NCI-H2196 treated with DMSO at 0.1 percent for 48 hours (cell line): ENCODE measurements at regions not wholly inside any gene's neighbourhood (a gene's known extent, or its start where the extent isn't known, plus 50 kb on each side); places are given as distances from the start of the nearest gene placed in this dataset.

Experiments
- DNase-seq: peaks from one replicate; lab custom pipeline; 2025; ENCODE audit not compliant: unreplicated experiment; lab: John Stamatoyannopoulos, UW

DNA sequence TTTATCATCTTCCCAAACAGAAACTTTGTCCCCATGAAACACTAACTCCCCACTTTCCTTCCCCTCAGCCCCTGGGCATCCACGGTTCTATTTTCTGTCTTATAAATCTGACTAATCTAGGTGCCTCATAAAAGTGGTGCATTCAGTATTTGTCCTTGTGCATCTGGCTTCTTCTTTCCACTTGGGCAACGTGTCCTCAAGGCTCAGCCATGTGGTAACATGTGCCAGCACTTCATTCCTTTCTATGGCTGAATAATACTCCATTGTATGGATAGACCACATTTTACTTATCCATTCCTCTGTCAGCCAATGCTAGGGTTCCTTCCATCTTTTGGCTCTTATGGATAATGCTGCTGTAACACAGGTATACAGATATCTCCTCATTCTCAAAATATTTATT lies 305.0 kb upstream of the RUNX1 start:
- no peak for DNase-seq

DNA sequence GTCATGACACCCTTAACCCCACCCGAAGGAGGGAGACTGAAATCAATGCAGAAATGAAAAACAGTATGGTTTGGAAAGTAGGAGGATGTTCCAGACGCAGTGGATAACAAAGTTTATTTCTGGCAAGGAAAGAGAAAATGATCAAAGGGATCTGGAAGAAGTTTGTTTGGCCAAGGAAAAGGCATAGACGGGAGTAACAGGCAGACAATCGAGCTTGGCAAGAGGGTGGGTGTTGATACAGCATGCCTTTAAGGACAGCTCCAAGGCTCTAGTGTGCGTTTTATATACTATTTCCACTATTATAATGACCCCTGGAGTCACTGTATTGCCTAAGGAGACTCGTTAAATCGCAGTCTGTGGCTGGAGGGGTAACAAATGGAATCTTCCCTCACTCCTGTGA lies 303.7 kb upstream of the RUNX1 start:
- no peak for DNase-seq

DNA sequence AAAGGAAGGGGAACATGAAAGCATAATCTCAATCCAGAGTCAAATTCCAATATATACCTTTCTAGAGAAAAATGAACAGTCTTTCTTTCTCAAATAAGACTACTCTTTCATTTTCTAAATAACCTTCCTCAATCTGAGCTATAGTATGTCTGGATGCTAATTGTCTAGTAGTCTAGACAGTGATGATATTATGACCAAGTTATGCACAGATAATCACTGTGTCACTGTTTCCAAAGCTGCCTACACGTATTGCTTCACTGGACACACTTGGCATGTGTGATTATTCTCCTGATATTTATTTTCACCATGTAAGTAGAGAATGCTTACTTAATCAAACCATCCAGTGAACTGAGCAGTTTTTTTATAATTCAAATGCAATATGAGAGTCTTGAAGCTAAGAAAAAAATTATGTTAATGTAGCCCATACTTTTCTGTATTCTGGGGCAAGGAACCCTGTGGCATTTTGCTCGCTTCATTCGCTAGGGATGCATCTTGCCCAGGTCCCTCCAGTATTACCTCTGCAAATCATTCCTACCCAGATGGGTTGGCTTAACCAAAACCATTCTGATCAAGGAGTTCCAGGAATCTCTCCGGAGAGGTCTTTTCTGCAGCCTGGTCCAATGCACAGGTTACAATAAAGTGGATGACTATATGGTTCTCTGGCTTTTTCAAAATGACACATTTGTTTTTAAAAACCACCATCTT lies 303.1 kb upstream of the RUNX1 start:
- DNase-seq: no peak

DNA sequence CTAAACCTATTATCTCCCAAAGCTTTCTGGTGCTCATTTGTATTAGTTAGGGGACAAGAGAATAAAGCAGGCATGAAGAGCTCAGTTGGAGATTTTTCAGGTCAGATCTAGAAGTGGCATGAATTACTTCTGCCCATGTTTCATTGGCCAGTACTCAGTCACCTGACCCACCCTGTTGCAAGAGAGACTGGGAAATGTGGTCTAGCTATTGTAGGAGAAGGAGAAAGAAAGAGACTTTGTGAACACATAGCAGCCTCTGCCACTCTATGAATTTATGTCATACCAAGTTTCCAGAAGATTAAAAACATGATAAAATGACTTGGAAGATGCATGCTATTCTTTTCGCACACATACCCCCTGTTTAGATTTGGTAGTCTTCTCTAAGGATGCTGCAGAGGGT lies 302.3 kb upstream of the RUNX1 start:
- DNase-seq: no peak

DNA sequence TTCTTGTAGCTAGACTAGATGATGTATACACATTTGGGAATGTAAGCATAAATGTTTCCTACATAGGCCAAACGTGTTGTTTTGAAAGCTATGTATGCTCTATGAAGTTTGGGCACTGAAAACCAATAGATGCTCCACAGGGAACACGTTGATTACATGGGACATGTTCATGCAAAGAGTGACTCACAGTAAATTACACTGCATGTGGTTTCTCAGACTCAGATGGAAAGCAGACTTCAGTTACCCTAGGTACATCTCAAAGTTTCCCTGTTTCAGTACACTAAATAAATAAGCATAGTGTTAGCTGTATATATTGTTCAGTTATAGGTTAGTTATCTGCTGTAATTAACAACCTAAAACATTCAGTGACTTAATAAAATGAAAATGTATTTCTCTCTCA lies 301.9 kb upstream of the RUNX1 start:
- no peak for DNase-seq

DNA sequence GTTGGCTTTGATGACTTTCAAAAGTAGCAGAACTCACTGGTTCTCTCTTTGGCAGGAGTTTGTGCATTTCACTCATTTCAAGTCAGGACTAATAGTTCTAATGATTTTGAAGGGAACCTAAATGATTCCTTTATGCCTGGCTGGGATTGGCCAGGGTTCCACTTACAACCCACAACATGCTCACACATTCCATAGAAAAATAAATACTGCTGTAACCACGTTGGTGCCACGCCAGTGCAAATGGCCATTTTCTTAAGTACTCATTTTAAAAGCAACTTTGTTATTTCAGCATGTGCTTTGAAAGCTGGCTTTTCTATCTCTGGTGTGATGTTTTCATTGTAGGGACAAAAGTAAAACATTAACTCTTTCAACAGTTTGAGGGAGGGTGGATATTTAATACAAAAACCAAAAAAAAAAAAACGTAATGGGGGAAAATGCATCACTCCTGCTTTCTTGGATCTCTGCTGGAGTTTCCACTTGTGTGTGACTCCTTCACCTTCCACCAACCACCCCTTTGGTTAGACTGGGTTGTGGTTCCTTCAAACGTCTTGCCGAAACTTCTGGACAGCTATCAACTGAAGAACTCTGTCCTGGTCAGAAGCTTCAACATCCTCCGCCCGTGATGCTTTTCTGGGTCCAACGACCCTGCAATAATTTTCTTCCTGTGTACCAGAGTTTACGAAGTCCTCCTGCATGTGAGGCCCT lies 300.4 kb upstream of the RUNX1 start:
- no peak for DNase-seq

DNA sequence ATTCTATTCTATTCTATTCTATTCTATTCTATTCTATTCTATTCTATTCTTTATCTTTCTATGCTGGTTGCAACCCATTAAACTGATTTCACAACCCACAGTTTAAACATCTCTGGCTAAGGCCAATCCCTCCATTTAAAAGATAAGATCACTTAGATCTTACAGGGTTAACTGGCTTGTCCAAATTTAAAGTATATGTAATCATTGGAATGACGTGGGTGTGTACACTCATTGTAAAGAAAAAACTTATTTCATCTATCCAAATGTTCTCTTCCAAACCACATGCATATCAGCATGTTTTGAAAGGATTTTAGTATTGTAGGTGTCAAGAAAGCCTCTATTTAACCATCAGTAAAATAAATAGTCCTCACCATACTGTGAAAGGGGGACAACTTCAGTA lies 299.6 kb upstream of the RUNX1 start:
- DNase-seq: no peak

DNA sequence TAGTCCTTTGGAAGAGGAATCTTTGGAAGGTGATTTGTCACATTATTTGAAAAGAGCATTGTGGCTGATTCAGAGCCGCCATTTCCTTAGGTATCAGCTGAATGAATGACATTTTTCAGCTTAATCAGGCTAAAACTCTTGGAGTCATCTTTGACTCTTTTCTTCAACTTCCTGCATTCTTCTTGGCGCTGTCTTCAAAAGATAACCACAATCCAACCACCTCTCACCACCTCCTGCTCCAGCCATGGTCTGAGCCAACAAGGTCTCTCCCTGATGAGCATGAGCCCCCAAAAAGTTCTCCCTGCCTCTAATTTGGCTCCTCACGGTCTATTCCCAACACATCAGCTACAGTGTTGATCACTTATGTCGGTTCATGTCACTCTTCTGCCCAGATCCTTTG lies 297.6 kb upstream of the RUNX1 start:
- DNase-seq: no peak

DNA sequence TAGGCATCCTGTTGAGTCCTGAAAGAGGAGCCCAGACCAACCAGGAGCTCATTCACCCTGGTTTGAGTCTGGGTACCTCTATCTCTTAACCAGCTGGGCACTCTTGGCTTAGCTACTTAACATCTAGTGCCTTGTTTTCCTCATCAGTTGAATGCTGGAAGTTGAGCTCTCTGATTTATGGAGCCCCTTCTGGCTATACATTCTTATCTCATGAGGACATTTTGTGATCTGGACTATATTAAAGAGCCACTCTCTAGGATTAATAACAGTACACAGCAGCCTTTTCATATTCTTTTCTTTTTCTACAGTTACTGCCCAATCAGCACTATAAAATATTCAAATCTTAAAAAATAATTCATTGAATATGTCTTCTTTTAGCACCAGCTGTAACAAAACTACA lies 296.9 kb upstream of the RUNX1 start:
- DNase-seq: no peak

DNA sequence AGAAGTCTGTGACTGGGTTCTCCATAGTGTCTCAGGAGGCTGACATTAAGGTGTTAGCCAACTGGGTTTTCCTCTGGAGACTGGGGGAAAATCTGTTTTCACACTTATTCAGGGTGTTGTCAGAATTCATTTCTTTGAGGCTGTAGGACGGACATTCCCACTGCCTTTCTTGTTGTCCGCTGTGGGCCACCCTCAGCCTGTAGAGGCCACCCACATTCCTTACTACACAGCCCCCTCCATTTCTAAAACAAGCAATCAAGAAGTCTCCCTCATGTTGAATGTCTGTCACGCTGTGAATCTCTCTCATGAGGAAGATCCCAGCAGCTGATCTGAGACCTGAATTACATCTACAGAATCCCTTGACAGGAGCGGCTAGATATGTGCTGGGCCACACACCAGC lies 295.5 kb upstream of the RUNX1 start:
- DNase-seq: no peak

DNA sequence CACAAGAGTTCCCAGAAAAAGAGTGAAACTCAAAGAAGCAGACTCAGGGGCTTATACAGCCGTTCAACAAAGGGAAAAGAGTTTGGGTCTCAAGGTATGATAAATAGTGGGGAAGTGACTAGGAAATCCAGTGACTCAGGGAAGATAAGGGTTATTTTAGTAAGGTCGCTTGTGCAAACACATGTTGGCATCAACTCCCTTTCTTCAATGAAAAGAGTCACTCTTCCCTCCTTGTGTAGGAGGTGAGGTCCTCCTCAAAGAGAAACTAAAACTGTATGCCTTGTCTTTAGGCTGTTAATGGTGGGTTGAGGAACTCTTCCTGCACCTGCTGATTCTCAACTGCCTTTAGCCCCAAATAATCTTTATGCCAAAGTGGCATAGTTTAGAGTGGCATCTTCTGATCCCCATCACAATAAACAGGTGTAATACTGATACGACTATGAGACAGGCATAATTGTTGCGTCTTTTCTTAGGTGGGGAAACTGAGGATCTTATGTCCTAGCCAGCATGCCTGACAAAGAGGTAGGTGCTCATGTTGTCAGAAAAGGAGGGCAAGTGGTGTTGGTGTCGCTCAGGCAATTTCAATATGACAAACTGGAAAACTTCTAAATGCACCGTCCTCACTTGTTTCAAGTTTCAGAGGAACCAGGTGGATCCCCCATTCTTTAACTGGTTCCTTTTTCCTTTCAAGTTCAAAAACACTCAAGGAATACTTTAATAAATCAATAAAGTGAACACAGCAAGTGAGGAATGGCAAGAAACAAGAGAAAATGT lies 294.1 kb upstream of the RUNX1 start:
- DNase-seq: no peak

DNA sequence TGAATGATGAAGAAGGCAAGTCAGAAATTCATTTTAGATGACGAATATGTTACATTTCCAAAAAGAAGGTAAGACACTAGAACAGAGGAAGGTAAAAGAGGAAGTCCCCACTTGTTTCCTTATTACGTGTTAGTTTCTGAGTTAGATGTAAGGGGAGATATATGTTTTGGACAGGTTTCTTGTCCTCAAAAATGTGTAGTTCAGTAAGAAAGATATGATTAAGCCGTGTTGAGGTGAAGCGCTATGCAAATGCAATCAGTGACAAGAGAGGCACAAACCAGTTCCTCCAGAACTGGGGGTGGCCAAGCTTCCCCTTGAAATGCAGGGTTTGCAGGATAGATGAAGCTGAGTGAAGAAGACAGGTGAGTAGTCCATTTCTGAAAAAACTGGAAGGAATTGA lies 293.3 kb upstream of the RUNX1 start:
- DNase-seq: no peak

DNA sequence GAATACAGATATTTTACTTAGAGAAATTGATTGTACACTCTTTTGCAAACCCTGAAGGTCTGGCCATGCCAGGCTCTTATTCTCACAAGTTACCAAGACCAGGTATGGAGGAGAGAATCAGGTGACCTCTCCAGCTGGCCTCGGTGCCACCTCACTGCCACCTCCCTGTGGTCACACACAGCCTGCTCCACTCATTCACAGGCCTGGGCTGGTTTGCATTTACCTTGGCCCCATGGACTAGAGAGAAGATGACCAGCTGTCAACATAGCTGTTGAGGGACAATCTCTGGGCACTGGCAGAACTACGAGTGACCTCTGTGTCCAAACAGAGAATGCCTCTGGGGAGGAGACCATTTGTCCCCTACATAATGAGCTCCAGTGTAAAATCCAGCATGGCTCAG lies 291.2 kb upstream of the RUNX1 start:
- no peak for DNase-seq

DNA sequence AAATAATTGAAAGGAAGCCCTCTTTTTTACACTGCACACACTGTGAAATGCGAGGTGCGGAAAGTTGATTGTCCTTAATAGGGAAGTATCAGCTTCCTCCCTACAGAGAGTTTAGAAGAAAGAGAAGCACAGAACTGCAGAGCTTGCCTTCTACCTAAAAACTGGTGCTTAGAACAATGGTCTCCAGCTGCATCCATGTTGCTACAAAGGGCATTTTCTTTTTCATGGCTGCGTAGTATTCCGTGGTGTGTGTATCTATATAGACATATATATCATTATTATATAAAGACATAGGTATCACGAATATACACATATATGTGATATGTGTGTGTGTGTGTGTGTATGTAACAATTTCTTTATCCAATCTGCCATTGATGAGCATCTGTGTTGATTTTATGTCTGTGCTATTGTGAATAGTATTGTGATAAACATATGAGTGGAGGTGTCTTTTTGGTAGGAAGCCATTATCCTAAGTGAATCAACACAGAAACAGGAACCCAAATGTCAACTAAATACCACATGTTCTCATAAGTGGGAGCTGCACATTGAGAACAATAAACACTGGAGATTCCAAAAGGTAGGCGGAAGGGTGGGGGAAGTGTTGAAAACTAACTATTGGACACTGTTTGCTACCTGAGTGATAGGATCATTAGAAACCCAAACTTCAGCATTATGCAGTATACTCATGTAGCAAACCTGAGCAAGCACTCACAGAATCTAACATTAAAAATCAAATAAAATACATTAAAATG lies 290.0 kb upstream of the RUNX1 start:
- DNase-seq: no peak

DNA sequence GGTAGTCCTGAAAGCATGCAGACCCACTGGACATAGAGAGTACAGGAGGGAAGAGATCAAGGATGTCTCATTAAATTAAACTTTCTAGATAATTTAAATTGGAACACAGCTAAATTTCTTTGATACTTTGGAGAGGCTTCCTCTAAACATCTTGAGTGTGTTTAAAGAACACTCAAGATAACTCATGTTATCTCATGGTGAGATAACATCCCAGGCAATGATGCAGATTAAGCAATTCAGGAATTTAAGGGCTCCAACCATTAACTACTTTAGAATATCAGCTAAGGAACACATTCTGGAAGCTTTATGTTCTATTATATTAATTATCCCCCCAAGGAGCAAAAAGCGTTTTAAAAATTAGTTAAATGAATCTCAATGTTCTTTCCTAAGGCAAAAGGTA lies 289.2 kb upstream of the RUNX1 start:
- no peak for DNase-seq

DNA sequence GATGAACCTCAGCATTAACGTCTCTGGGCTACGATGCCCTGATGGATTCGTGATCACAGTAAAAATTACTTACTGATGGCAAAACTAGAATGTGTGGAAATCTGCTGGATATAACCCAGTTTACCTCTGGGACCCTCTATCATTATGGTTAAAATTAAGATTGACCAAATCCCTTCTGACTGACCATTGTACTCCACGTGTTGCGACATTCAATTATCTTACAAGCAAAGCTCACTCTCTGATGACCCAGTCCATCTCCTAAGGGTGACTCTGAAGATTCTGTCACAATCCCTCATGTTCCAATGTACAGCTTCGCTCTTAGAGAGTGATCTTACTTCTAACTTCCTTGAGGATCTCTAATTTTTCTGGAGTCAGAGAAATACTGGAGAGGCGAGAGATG lies 288.5 kb upstream of the RUNX1 start:
- DNase-seq: no peak

DNA sequence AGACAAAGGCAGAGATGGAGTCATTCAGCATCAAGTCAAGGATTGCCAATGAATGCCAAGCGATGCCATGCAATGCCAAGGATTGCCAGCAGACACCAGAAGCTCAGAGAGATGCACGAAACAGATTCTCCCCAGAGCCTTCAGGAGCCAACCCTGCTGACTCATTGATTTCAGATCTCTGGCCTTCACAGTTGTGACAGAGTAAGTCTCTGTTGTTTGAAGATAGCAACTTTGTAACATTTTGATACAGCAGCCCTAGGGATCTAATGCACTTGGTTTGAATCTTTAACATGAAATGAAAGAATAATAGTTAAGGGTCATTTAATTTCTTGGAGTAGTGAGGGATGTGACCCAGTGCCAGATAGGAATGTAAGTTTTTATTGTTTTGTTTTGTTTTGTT lies 287.4 kb upstream of the RUNX1 start:
- DNase-seq: no peak

DNA sequence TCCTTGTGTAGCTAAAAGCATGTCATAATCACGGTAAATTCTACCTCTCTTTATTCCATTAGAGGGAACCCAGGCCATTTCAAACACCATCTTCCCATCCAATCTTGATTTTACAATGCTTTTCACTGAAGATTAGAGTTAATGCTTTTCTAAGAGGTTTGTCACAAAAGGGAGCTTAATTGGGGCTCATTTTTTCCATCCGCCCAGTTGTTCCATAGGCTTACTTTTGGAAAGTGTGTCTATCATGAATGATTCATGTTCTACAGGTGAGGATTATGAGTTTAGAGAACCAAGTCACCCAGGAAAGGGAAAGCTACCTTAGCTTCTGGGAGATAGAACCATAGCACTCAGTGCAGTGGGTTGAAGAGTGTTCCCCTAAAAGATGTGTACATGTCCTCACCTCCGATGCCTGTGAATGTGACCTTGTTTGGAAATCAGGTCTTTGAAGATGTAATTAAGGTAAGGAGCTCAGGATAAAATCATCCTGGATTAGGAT lies 286.9 kb upstream of the RUNX1 start:
- no peak for DNase-seq

DNA sequence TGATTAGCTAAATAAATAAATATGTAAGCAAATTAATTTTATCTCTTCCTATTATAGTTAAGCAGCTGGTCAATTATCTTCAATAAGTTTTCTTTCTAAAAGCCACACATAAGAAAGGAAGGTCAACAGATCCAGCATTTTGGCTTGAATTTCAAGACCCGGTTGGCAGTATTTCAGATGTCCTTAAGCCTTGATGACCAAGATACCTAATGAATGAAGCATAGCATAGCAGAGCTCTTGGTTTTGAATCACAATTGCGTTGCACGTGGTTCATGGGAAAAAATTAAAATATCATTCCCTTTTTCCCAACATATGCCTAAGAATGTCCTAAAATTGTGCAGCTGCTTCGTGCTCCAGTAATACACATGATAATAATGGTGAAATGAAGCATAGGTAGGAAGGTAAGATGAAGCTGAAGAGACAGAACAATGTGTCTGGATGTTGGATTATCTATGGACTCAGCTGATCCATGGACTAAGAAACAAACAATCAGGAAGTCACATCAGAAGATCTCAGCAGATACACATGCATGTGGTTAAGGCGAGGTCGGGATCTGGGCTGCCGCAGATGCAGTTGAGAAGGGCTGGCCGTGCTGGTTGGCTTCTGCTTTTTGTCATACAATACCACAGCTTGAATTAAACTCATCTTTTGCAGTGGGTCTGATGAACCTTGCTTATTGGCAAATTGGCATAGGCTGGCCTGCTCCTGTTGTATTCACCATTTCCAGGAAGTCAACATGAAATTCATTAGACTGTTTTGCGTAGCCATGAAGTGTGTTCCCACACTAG lies 284.9 kb upstream of the RUNX1 start:
- DNase-seq: no peak

DNA sequence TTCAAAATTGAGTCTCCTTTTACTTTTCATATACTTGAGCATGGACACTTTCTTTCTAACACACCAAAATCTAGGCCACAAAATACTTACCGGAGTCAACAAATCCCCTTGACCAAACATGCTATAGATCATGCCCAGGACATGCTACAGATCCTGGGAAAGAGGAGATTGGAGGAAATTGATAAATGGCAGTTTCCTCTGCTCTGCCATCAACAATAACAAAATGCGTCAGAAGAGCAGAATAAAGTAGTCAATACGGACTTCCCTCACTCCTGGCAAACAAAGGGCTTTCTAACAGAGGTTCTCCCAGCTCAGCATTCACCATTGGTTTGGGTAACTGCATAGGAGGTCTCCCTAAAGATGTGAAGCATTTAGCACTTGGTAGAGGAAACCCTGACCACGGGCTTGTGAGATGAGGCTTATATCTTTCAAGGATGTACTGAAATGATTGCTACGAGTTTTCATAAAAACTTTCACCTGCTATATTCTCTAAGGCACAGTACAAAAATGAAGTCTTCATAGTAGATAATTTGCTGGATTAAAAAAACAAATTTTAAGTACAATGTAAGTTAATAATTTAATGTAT lies 283.8 kb upstream of the RUNX1 start:
- DNase-seq: no peak
